Lower lobe of right lung (tissue), 2 donors: ENCODE measurements at regions not wholly inside any gene's neighbourhood (a gene's known extent, or its start where the extent isn't known, plus 50 kb on each side); places are given as distances from the start of the nearest gene placed in this dataset.
"Not testable (repeated sequence)": the region's sequence is repeated elsewhere in the genome, so short reads cannot be mapped to it uniquely, and the experiment has no call there.

ENCODE experiments used
- ATAC-seq, 2 donors: fragments of 200-7000 bp; cut with Tn5 transposase; one replicate each; pipeline ENCODE4 v1.9.1; 2020 to 2022; ENCODE audit warnings: mild to moderate bottlenecking in 2 of 2, moderate library complexity in 2 of 2
- DNase-seq: peaks from one replicate; pipeline ENCODE4 v3.0.0-alpha.2; 2020
- H3K27ac ChIP-seq: fragments of 200-600 bp; one replicate; pipeline ENCODE4 v1.8.0; 2022
- H3K27me3 ChIP-seq: fragments of 200-600 bp; one replicate; pipeline ENCODE4 v1.8.0; 2022; ENCODE audit warnings: low read depth
- H3K36me3 ChIP-seq: fragments of 200-600 bp; one replicate; pipeline ENCODE4 v1.8.0; 2022; ENCODE audit warnings: mild to moderate bottlenecking
- H3K4me1 ChIP-seq: fragments of 200-600 bp; one replicate; pipeline ENCODE4 v1.8.0; 2022
- H3K4me3 ChIP-seq: fragments of 200-600 bp; one replicate; pipeline ENCODE4 v1.8.0; 2022; ENCODE audit warnings: mild to moderate bottlenecking
- H3K9me3 ChIP-seq: fragments of 200-600 bp; one replicate; pipeline ENCODE4 v1.8.0; 2022
- intact Hi-C: fragments of 100-400 bp; cut with DNase I; formaldehyde crosslinking; loops from one replicate; pipeline ENCODE4 v1.11.0; 2022
- TF ChIP-seq, protein P1 (sequence below): fragments of 200-600 bp; IDR thresholded peaks from one replicate; pipeline ENCODE4 v1.8.0; 2022; ENCODE audit warnings: antibody characterized with exemption, mild to moderate bottlenecking
- donor health status: DM: no; HTN: yes; CAD: no; lungs with severe emphysema.

- Histone ChIP-seq H3K4me3 (no peak overlapping the region), H3K27ac (no peak overlapping the region), H3K4me1 (no peaks in the 10 kb centered on the region), H3K9me3 (no peaks in the 10 kb centered on the region), H3K27me3 (no peaks in the 10 kb centered on the region), H3K36me3 (no peaks in the 10 kb centered on the region)
- DNase-seq: no peak
- TF ChIP-seq, protein P1, sequence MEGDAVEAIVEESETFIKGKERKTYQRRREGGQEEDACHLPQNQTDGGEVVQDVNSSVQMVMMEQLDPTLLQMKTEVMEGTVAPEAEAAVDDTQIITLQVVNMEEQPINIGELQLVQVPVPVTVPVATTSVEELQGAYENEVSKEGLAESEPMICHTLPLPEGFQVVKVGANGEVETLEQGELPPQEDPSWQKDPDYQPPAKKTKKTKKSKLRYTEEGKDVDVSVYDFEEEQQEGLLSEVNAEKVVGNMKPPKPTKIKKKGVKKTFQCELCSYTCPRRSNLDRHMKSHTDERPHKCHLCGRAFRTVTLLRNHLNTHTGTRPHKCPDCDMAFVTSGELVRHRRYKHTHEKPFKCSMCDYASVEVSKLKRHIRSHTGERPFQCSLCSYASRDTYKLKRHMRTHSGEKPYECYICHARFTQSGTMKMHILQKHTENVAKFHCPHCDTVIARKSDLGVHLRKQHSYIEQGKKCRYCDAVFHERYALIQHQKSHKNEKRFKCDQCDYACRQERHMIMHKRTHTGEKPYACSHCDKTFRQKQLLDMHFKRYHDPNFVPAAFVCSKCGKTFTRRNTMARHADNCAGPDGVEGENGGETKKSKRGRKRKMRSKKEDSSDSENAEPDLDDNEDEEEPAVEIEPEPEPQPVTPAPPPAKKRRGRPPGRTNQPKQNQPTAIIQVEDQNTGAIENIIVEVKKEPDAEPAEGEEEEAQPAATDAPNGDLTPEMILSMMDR: no peak
- intact Hi-C loops: no loop called here
- ATAC-seq: no peak
Observed at GRCh38 chr7:97298561-97298960, 181.1 kb downstream of the SDHAF3 start.

GRCh38 chr7:97305589-97305988 is 188.1 kb downstream of the SDHAF3 start:
- H3K4me3 ChIP-seq: no peak overlapping the region
- no peak overlapping the region for H3K27ac ChIP-seq
- TF ChIP-seq, protein P1: no peak
- DNase-seq (no peak), ATAC-seq (no peak)
- no peaks in the 10 kb centered on the region for H3K4me1 ChIP-seq
- intact Hi-C loops: no loop called here
- no peaks in the 10 kb centered on the region for H3K36me3 ChIP-seq
- no peaks in the 10 kb centered on the region for H3K9me3 ChIP-seq
- H3K27me3 ChIP-seq: no peaks in the 10 kb centered on the region

DNA sequence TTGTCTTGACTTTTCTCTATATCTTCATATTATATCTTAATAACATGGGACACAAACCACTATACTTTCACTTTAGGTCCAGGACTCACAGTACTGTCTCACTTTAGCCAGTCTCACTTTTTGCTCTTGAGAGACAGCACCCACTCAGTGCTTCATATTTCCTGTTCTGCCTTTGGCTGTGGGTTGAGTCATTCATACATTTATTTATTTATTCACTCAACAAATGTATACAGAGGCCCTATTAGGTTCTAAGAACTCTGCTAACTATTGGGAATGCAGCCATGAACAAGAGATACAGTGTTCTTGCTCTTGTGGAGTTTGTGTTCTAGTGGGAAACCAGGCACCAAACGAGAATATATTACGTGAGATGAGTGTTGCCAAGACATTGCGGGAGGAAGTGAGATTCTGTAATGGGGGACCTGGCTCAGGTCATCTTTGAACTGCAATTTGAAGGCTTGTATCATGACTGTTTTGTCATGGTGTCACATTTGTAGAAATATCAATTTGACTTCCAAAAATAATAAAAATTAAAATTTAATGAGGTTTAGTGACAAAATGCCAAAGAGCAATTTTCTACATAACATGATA is 190.1 kb downstream of the SDHAF3 start:
- H3K36me3 ChIP-seq: no peaks in the 10 kb centered on the region
- no peak overlapping the region for H3K27ac ChIP-seq
- H3K27me3 ChIP-seq: no peaks in the 10 kb centered on the region
- intact Hi-C loops: no loop called here
- TF ChIP-seq, protein P1: no peak
- H3K9me3 ChIP-seq: no peaks in the 10 kb centered on the region
- DNase-seq: no peak
- H3K4me3 ChIP-seq: no peak overlapping the region
- ATAC-seq: no peak
- H3K4me1 ChIP-seq: no peaks in the 10 kb centered on the region

DNA sequence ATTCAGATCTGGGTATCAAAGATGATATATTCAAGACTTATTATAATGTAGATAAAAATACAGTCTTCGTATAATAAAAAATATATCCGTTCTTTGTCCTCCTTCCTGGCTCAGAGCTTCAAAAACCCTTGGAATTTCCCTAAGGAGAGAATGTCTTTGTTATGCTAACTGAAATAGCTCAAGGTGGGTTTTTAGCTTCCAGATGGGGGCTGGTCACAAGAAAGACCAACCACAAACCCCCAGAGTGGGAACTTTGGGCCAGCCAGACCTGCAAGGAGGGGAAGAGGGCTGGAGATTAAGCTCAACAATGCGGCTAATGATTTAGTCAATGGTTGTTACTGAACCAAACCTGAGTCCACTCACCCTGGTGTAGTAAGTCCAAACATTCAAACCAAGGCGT is 196.4 kb downstream of the SDHAF3 start:
- Histone ChIP-seq H3K4me1 (no peaks in the 10 kb centered on the region), H3K4me3 (no peak overlapping the region), H3K9me3 (no peaks in the 10 kb centered on the region), H3K27me3 (no peaks in the 10 kb centered on the region), H3K27ac (no peak overlapping the region), H3K36me3 (no peaks in the 10 kb centered on the region)
- DNase-seq: no peak
- TF ChIP-seq, protein P1: no peak
- intact Hi-C loops: no loop called here
- ATAC-seq: no peak

GRCh38 chr7:97317575-97317974 is 200.1 kb downstream of the SDHAF3 start:
- Histone ChIP-seq H3K4me3 (no peak overlapping the region), H3K27me3 (no peaks in the 10 kb centered on the region), H3K9me3 (no peaks in the 10 kb centered on the region), H3K36me3 (no peaks in the 10 kb centered on the region), H3K4me1 (no peaks in the 10 kb centered on the region), H3K27ac (no peak overlapping the region)
- DNase-seq (no peak), ATAC-seq (no peak)
- TF ChIP-seq, protein P1: no peak
- intact Hi-C loops: no loop called here

DNA sequence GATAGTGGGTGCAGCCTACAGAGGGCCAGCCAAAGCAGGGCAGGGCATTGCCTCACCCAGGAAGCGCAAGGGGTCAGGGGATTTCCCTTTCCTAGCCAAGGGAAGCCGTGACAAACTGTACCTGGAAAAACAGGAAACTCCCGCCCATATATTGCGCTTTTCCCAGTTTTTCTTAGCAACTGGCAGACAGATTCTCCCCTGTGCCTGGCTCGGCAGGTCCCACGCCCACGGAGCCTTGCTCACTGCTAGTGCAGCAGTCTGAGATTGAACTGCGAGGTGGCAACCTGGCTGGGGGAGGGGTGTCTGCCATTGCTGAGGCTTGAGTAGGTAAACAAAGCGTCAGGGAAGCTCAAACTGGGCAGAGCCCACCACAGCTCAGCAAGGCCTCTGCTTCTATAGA is 212.4 kb downstream of the SDHAF3 start:
- DNase-seq, H3K27ac ChIP-seq: not testable (repeated sequence)

More for the DNA sequence above, 212.4 kb downstream of the SDHAF3 start:
- H3K36me3 ChIP-seq, H3K27me3 ChIP-seq, intact Hi-C loops, H3K4me3 ChIP-seq, H3K9me3 ChIP-seq, H3K4me1 ChIP-seq, ATAC-seq: not testable (repeated sequence)
